MM.1S (cell line): ENCODE measurements at regions not wholly inside any gene's neighbourhood (a gene's known extent, or its start where the extent isn't known, plus 50 kb on each side); places are given as distances from the start of the nearest gene placed in this dataset.

ENCODE experiments used
- DNase-seq: peaks from one replicate; pipeline ENCODE4 v3.0.0-alpha.2; 2015
- H2AFZ ChIP-seq: fragments of 300-600 bp; sonication (generic); 2 replicates; pipeline ENCODE4 v1.6.0; 2016; ENCODE audit warnings: antibody characterized with exemption, low read length
- H3F3A ChIP-seq: fragments of 300-600 bp; sonication (generic); 2 replicates; pipeline ENCODE4 v1.6.1; 2016; ENCODE audit warnings: mild to moderate bottlenecking, antibody characterized with exemption, low read length, moderate library complexity, mixed read lengths; ENCODE audit not compliant: insufficient read depth
- H3K27ac ChIP-seq: fragments of 300-600 bp; sonication (generic); 2 replicates; pipeline ENCODE4 v1.5.1; 2016; ENCODE audit warnings: mild to moderate bottlenecking, low read length
- H3K27me3 ChIP-seq: fragments of 300-600 bp; sonication (generic); replicated peaks from 2 replicates; pipeline ENCODE4 v1.6.0; 2016; ENCODE audit warnings: low read length; ENCODE audit not compliant: insufficient read depth
- H3K36me3 ChIP-seq: fragments of 300-600 bp; sonication (generic); replicated peaks from 2 replicates; pipeline ENCODE4 v1.6.1; 2016; ENCODE audit warnings: mild to moderate bottlenecking, low read length, mixed read lengths; ENCODE audit not compliant: insufficient read depth
- H3K4me1 ChIP-seq: fragments of 300-600 bp; sonication (generic); 2 replicates; pipeline ENCODE4 v1.6.1; 2016; ENCODE audit warnings: low read length, mixed read lengths
- H3K4me2 ChIP-seq: fragments of 300-600 bp; sonication (generic); 2 replicates; pipeline ENCODE4 v1.6.0; 2016; ENCODE audit warnings: low read depth, low read length
- H3K4me3 ChIP-seq: fragments of 300-600 bp; sonication (generic); 2 replicates; pipeline ENCODE4 v1.5.1; 2016; ENCODE audit warnings: low read length, mixed read lengths
- H3K79me2 ChIP-seq: fragments of 300-600 bp; sonication (generic); 2 replicates; pipeline ENCODE4 v1.6.1; 2016; ENCODE audit warnings: mixed run types, low read length, mixed read lengths
- H3K9ac ChIP-seq: fragments of 300-600 bp; sonication (generic); 2 replicates; pipeline ENCODE4 v1.6.1; 2016; ENCODE audit warnings: low read length, mixed read lengths
- H3K9me2 ChIP-seq: fragments of 300-600 bp; sonication (generic); replicated peaks from 2 replicates; pipeline ENCODE4 v1.6.1; 2016; ENCODE audit warnings: mild to moderate bottlenecking, low read length, mixed read lengths; ENCODE audit not compliant: insufficient read depth
- H3K9me3 ChIP-seq: fragments of 300-600 bp; sonication (generic); replicated peaks from 2 replicates; pipeline ENCODE4 v1.6.1; 2016; ENCODE audit warnings: mild to moderate bottlenecking, low read length, mixed read lengths; ENCODE audit not compliant: insufficient read depth
- H4K20me1 ChIP-seq: fragments of 300-600 bp; sonication (generic); 2 replicates; pipeline ENCODE4 v1.6.1; 2016; ENCODE audit warnings: mild to moderate bottlenecking, low read length, moderate library complexity, mixed read lengths; ENCODE audit not compliant: insufficient read depth
- EZH2 ChIP-seq: fragments of 300-600 bp; sonication (generic); optimal IDR thresholded peaks from 2 replicates; pipeline ENCODE3; 2017; ENCODE audit warnings: low read depth, mild to moderate bottlenecking, antibody characterized with exemption, low read length, mixed read lengths
- EZH2phosphoT487 ChIP-seq: fragments of 300-600 bp; sonication (generic); IDR thresholded peaks from 2 replicates; pipeline ENCODE4 v1.6.1; 2018; ENCODE audit warnings: antibody characterized with exemption, low read length
- TF ChIP-seq, protein P1 (sequence below): fragments of 300-600 bp; sonication (generic); IDR thresholded peaks from 2 replicates; pipeline ENCODE4 v1.5.1; 2016; ENCODE audit warnings: antibody characterized with exemption, low read length, mixed read lengths

DNA sequence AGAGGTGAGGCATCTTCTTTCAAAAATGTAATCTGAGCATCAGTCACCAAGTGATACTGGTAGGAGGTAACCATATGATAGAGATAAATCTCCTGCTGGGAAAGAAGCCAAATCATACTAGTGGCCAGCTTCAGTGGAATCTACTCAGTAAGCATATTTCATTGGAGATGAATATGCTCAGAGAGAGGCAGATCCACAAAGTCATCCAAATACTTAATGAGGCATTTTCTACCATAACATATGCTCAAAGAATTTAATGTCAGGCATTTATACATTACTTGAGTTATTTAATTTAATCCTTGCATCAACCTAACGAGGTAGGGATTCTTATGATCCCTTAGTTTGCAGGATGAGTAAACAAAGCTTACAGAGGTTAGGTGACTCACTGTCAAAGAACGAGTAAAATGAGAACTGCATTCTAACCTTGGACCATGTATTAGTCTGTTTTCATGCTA lies 50.9 kb upstream of the DMRTA1 start:
- no peak overlapping the region for H3K27ac ChIP-seq
- H2AFZ ChIP-seq, result no peak overlapping the region
- H3K9me2 ChIP-seq, result no peaks in the 10 kb centered on the region
- H3K4me1 ChIP-seq, result 0 out of 2 replicates have a peak, but pooled peaks cover 9% of the 10 kb centered on the region
- H3K27me3 ChIP-seq, result no peaks in the 10 kb centered on the region
- H3K36me3 ChIP-seq, result no peaks in the 10 kb centered on the region
- H3K79me2 ChIP-seq, result no peaks in the 10 kb centered on the region
- H4K20me1 ChIP-seq, result no peaks in the 10 kb centered on the region
- no peak for DNase-seq
- no peak overlapping the region for H3K4me2 ChIP-seq
- H3K4me3 ChIP-seq, result no peak overlapping the region
- H3F3A ChIP-seq, result no peaks in the 10 kb centered on the region
- TF ChIP-seq, protein P1, sequence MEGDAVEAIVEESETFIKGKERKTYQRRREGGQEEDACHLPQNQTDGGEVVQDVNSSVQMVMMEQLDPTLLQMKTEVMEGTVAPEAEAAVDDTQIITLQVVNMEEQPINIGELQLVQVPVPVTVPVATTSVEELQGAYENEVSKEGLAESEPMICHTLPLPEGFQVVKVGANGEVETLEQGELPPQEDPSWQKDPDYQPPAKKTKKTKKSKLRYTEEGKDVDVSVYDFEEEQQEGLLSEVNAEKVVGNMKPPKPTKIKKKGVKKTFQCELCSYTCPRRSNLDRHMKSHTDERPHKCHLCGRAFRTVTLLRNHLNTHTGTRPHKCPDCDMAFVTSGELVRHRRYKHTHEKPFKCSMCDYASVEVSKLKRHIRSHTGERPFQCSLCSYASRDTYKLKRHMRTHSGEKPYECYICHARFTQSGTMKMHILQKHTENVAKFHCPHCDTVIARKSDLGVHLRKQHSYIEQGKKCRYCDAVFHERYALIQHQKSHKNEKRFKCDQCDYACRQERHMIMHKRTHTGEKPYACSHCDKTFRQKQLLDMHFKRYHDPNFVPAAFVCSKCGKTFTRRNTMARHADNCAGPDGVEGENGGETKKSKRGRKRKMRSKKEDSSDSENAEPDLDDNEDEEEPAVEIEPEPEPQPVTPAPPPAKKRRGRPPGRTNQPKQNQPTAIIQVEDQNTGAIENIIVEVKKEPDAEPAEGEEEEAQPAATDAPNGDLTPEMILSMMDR, result no peak
- no peak for TF ChIP-seq EZH2
- TF ChIP-seq EZH2phosphoT487, result no peak
- H3K9me3 ChIP-seq, result no peaks in the 10 kb centered on the region
- no peak overlapping the region for H3K9ac ChIP-seq
